HG03521 (cell line): ENCODE measurements at regions not wholly inside any gene's neighbourhood (a gene's known extent, or its start where the extent isn't known, plus 50 kb on each side); places are given as distances from the start of the nearest gene placed in this dataset.
"Not testable (repeated sequence)": the region's sequence is repeated elsewhere in the genome, so short reads cannot be mapped to it uniquely, and the experiment has no call there.

ENCODE experiments used
- ATAC-seq: cut with Tn5 transposase; IDR thresholded peaks from one replicate; pipeline ENCODE4 v1.9.1; 2021; ENCODE audit warnings: mild to moderate bottlenecking, moderate library complexity; ENCODE audit not compliant: unreplicated experiment

DNA sequence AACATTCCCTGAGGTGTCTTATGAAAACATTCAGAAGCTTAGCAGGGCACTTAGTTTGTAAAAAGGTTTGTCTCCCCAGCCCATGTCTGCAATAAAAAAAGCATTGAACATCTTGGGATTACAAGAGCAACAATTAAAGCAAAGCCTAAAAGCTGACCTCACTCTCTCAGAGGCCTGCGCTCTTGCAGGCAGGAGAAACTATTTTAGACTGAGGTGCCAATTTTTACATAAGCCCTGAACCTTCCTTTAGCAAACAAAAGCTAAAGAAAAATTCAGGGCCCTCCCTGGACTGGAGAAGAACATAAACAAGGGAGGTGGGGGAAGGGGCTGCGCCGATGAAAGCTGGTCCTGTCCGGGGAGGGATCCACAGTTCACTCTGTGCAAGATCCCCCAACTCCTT, 312.7 kb upstream of the RNF32 start:
- no peak for ATAC-seq

DNA sequence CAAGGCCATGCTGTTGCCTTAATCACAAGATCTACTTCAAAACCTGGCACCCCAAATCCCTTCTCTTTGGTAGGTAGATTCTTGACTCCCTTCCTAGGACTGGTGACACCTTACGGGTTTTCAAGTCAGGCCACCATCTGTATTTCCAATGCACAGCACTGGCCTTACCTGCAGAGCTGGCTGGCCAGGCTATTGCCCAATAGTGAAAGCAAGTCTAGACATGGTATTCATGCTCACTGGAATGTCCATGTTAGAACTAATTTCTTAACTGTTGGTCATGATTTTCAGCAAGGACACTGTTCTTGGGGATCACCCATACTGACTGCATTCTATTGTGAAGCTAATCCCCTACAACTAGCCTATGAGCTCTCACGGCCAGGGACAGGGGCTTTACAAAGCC, 313.1 kb upstream of the RNF32 start:
- no peak for ATAC-seq

DNA sequence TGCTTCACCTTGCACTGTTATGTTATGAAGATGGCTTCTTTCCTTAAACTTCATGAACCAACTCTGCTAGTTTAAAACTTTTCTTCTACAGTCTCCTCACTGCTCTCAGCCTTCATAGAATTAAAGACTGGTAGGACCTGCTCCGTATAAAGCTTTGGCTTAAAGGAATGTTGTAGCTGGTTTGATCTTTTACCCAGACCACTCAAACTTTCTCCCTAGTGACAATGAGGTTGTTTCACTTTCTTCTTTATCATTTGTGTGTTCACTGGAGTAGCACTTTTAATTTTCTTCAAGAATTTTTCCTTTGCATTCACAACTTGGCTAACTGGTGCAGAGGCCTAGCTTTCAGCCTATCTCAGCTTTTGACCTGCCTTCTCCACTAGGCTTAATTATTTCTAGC, 316.4 kb upstream of the RNF32 start:
- no peak for ATAC-seq

DNA sequence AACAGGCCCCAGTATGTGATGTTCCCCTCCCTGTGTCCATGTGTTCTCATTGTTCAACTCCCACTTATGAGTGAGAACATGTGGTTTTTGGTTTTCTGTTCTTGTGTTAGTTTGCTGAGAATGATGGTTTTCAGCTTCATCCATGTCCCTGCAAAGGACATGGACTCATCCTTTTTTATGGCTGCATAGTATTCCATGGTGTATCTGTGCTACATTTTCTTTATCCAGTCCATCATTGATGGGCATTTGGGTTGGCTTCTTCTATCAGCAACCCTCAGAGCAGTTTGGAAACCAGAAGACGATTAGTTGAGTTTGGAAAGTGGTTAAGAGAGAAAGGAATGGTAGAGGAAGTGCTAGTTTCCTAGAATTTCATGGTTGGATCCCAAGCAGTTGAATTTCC, 319.1 kb upstream of the RNF32 start:
- ATAC-seq = not testable (repeated sequence)

DNA sequence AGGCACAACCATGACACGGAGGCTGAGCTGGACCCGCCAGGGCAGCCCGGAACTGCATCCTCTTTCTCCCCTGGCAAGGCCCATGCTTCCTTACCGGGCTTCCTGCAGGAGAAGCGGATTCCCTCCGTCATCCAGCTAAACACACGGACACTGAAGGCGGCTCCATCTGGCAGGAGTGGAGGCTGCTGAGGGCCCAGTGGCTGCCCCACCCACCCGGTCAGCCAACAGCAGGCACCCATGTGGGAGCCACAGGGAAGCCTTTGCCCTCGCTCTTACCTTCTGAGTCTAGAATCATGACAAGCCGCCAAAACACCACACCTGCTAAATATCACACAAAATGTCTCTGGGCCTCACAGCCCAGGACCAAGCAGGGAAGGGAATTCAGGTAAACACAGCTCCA, 321.6 kb upstream of the RNF32 start:
- ATAC-seq = no peak

DNA sequence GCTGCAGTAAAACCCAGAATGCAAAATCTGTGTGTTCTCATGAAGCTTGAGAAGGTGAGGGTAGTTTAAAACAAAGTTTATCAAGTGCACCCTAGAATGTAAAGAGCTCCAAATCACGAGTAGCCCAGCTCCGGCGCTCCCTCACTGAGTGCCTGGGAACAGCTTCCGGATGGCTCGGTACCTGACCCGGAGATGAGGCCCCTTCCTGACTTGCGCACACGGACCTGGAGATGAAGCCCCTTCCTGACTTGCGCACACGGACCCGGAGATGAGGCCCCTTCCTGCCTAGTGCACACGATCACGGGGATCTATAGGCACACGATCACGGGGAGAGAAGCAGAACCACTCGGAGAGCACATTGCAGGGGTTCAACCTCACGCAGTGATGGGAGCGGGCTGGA, 322.1 kb upstream of the RNF32 start:
- ATAC-seq = no peak

DNA sequence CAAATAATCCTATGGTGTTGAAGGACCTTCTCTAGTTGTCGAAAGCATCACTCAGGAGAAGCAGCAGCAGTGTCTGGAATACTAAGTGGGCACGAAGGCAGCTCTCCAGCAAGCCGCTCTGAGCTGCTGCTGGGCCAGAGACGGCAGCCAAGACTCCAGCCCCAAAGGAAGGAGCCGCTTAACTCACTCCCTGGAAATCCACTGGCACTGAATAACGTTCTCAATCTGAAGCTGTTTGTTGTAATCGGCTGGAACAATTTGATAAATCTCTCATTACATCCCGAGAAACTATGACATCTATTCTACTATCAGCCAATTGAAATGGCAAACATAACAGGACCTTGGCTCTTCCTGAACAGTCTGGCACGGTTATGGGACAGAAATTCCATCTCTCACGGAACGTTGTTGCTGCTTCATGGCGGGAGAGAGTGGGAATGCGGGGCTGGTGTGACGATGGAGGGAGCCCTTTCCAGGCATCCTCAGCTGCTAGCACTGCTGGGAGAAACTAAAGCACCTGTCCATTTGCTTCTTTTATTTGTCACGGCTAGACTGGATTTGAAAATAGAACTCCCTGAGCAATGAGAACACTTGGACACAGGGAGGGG, 331.5 kb upstream of the RNF32 start:
- no peak for ATAC-seq

DNA sequence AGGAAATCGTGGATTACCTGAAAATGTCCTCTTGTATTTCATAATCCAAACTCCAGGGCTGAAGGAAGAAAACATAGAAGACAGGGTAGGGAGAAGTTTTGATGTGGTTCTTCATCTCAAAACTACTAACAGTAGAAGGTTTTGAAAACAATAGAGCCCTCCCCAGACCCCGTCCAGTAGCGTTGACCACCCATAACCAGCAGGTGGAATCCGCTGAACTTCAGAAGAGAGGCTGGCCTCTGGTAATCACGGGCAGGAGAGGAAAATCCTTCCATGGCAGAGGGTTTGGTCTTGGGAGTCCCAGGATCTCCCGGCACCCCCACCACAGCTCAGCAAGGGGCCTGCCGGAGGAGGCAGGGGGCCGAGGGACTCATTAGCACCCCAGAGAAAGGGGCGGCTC, 333.4 kb upstream of the RNF32 start:
- no peak for ATAC-seq

DNA sequence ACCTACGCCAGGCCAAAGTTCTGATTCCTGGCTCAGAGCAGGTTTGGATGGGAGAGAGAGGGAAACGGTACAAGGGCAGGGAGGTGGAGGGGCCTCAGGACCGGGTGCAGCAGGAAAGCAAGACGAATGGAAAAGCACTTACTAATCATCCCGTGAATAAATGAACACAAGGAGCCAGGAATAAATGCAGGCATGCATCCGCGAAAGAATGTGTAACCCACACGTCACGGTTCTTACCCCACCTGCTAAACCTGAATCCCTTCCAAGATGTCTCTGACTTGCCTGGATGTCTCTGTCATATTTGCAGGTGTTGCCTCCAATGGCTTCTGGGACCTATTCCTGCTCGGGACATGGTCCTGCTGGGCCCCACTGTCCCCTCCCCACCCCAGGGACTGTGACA, 335.2 kb upstream of the RNF32 start:
- no peak for ATAC-seq

DNA sequence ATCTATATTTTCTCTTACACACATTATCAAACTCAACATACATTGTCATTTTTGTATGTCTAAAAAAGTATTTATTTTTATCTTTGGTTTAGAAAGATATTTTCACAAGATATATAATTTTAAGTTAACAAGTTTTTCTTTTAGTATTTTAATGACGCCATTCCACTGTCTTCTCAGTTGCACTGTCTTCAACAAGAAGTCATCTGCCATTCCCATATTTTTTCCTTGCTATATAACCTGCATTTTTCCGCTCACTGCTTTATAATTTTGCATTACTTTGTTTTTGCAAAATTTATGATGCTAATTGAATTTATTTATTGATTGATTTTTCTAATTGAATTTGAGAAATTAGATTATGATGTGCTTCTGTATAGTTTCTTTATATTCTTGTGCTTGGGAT, 357.8 kb upstream of the RNF32 start:
- no peak for ATAC-seq

DNA sequence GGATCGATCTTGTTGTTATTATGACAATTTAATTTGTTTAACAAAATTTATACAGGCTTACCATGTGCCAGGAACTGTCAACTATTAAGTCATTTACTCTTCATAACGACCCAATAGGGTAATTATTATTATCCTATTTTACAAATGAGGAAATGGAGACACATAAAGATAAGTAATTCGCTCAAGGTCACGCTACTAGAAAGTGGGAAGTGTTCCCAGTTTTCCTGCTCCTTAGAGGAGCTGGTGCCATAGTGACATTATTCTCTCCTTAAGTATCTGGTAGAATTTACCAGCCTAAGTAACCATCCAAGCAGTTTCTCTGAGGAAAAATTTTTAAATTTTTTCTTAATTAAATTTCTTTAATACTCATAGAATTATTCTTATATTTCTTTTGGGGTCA, 360.9 kb upstream of the RNF32 start:
- no peak for ATAC-seq

DNA sequence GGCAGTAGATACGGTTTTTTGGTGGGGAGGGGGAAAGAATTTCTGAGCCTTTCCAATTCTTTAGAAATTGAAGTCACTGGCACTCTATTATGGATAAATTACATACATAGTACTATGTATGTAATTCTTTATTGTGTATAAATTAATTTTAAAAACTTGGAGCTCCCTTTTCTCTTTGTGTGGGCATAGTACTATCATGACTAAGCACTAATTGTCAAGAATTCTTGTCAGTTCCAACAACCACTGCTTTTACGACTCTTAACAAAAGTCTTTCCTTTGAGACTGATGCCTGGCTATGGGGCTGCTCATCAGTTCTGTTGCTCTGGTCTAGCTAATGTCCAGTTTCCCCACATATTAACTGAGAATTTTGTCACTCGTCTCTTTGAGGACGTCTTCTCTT, 365.3 kb upstream of the RNF32 start:
- no peak for ATAC-seq

DNA sequence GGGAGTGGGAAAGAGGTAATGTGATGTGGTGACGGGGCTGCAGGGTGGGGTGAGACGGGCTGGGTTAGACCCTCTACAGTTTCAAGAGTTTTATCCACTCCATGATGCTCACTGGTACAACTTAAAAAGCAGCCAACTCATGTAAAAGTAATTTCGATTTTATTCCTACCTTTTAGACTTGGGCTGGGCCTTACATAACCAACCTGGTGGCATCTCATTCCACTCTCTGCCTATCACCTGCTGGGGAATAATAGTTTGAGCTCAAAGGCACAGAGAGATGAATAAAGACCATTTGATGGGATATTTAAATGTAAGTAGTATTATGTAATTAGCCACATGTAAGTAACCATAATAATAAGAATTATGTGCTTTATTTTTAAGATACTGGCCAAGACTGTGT, 366.0 kb upstream of the RNF32 start:
- ATAC-seq = no peak

DNA sequence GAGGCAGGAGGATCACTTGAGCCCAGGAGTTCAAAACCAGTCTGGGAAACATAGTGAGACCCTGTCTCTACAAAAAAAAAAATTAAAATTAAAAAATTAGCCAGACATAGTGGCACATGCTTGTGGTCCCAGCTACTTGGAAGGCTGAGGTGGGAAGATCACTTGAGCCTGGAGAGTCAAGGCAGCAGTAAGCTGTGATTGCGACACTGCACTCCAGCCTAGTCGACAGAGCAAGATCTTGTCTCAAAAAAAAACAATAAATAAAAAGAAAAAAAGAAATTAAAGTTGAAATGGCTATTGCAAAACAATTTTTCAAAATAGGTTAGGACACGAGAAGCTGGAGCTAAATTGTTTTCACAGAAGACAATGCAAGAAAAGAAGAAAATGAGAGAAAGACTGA, 379.0 kb upstream of the RNF32 start:
- ATAC-seq = no peak

DNA sequence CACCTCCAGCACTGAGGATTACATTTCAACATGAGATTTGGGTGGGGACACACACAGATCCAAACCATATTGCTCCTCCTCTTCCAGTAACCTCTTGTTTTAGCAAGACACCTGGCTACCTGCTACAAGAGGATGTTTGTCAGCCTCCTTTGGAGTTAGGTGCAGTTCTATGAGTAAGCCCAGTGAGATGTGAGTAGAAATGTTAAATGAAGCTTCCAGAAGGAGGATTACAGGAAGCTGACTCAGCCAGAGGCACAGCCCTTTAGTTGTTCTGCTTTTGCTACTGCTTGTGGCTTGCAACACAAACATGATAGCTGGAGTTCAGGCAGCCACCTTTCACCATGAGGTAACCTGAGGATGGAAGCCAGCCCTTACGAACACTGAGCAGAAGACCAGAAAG, 382.7 kb upstream of the RNF32 start:
- ATAC-seq = no peak

DNA sequence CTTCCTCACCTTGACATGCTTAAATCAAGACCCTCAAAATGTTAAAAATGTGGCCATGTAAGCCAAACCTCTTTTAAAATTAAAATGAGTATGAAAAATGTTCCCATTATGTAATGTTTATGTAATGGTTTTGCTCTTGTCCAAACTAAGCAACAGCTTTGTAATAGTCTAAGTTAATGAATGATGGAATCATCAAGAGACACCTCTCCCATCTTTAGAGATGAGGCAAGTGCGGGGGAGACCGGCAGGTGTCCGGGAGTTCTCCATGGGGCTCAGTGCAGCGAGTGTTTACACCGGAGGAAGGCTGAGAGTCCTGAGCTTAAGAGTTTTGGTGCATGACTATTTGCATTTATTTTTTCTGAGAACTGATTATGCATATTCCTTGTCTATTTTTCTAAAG, 384.9 kb upstream of the RNF32 start:
- ATAC-seq = no peak

DNA sequence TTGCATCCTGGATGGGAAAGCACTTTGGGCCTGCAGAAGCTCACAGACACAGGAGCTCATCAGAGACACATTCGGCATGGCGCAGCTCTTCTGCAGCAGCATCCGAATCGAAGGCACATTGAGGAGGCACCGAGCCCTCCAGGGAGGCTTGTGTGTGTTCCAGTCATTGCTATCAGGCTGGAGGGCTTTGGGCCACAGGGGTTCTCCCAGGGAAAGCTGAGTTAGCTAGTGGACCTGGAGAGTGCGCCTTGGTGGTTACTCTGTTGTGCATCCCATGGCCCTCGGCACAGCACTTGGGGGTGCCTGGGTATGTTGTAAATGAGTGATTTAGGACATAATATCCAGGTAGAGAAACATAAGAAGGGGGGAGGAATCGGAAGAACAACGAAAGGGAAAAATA, 388.7 kb upstream of the RNF32 start:
- ATAC-seq = no peak

DNA sequence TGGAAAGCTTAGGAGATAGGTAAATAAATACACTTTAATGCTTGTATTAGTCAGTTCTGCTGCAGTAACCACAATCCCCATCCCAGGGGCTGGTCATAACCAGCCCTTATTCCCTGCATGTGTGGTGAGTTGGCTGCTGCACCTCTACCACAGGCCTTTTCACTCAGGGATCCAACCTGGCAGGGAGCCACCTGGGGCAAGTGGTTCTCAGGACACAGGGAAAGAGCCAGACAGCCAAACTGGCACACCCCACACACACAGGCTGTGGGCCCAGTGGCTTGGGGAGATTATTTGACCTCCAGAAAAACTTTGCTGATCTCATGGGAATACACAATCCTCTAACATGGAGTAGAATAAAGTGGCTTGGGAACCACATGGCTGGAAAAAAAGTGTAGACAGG, 400.0 kb upstream of the RNF32 start:
- ATAC-seq = no peak

DNA sequence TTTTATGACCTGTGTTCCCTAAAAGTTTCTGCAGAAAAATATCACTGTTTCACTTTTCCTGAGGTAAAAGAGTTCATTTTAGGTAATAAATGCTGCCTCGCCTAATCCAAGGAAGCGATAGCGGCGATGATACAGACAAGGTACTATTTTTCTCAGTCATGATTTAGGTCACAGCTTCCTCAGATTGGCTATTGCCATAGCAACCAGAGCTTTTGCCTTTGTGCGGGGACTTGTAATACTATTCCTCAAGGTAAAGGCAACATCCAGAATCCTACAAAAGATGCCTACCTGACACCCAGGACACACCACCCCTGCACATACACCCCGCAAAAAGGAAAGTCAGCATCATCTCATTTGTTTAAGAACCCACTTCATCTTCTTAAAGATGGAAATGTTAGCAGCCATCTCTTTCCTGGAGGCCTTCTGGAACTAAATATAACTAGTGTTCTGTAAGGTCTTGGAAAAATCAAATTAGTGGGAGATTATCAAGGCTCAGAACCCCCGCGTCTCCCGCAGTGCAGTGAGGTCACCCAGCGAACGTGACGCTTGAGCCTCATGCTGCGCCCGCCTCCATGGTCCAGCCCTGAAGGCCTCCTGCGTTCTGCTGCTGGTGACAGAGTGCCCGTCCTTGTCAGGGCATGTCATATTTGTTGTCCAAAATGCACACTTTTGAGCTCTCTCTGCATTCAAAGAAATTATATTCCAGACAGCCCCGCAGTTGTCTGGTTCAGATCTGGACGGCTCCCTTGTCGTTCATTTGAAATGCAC, 402.0 kb upstream of the RNF32 start:
- ATAC-seq = no peak

DNA sequence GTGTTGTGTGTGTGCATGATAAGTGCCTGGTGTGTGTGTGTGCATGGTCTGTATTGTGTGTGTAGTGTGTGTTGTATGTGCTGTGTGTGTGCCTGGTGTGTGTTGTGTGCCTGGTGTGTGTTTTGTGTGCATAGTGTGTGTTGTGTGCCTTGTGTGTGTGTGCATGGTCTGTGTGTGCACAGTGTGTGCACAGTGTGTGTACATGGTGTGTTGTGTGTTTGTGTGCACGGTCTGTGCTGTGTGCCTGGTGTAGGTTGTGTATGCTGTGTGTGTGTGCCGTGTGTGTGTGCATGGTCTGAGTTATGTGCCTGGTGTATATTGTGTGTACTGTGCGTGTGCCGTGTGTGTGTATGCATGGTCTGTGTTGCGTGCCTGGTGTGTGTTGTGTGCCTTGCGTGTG, 403.0 kb upstream of the RNF32 start:
- ATAC-seq = no peak

DNA sequence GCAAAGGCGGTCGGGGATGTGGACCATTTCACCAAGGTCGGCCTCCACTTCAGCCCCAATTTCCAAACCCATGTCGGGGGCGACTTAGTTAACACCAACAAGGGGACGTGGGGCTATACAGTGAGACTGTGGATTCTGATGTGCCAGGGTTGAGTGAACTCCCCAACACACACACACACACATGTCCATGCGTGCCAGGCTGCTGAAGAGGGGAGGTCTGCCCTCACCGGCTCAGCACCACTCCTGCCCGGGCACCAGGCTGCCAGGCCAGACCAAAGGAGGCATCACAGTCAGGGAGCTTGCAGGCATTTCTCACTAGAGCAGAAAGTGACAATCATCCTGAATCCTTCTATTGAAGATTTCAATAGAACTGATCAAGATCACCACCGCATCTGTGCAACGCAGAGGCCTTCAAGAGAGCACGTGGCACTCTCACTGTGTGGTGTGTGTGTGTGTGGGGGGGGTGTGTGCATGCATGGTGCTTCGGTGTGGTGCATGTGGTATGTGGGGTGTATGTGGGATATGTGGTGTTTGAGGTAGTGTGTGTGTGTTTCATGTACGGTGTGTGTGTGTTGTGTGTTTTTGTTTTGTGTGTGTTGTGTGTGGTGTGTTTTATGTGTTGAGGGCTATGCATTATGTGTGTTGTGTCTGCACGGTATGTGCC, 403.5 kb upstream of the RNF32 start:
- no peak for ATAC-seq

DNA sequence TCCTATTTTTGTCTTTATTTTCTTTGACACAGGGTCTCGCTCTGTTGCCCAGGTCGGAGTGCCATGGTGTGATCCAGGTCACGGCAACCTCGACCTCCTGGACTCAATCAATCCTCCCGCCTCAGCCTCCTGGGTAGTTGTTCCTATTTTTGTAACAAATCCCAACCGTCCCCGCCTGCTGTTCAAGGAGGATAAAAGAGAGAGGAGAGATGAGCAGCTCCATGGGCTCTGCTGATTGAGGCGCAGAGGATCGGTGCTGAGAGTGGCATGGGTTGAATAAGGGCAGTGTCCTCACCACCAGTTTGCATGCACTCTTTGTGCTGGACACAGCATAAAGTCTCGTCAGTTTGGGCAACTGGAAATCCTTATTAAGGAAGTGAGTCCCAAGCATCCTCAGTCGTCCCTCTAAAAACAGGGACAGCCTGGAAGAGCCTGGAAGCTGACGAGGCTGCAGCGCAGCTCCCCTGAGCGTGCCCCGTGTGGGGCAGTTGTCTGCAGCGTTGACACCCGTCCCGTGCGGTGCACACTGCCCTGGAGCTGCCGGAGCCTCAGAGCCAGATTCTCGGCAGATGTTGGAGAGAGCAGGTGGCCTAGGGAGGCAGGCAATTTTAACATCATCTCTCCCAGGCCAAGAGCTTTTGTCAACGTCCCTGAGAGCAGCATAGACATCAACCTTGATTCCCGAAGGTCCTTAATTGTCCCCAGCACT, 404.2 kb upstream of the RNF32 start:
- no peak for ATAC-seq
